CD14-positive monocyte (primary cell): ENCODE measurements at regions not wholly inside any gene's neighbourhood (a gene's known extent, or its start where the extent isn't known, plus 50 kb on each side); places are given as distances from the start of the nearest gene placed in this dataset.

ENCODE experiments used
- DNase-seq, 3 donors: peaks; one replicate each; pipeline ENCODE4 v3.0.0-alpha.2; 2011 to 2022
- H2AFZ ChIP-seq: 2 replicates; pipeline ENCODE4 v1.6.0; 2012; ENCODE audit warnings: mild to moderate bottlenecking, low read depth, low read length, inconsistent platforms; ENCODE audit not compliant: insufficient read depth, poor library complexity, severe bottlenecking
- H3K27ac ChIP-seq, 2 donors: 1 replicate in 1 of 2; 2 replicates in 1 of 2; pipeline ENCODE4 v1.5.1; 2012 to 2013; ENCODE audit warnings: low read length in 2 of 2, control low read depth in 1 of 2, inconsistent platforms in 1 of 2, low read depth in 1 of 2, mild to moderate bottlenecking in 1 of 2
- H3K27me3 ChIP-seq, 2 donors: one replicate each; pipeline versions ENCODE4 v1.6.0 to v1.6.1; 2011 to 2013; ENCODE audit warnings: low read length in 2 of 2; ENCODE audit not compliant: control insufficient read depth in 2 of 2, insufficient read depth in 2 of 2
- H3K36me3 ChIP-seq, 2 donors: replicated peaks in 1 of 2; 1 replicate in 1 of 2; 2 replicates in 1 of 2; pipeline versions ENCODE4 v1.5.1 to v1.6.1; 2012 to 2013; ENCODE audit warnings: low read length in 2 of 2, control low read depth in 1 of 2, inconsistent platforms in 1 of 2, mild to moderate bottlenecking in 1 of 2; ENCODE audit not compliant: insufficient read depth in 2 of 2, control insufficient read depth in 1 of 2
- H3K4me1 ChIP-seq, 2 donors: 1 replicate in 1 of 2; 2 replicates in 1 of 2; pipeline versions ENCODE4 v1.5.1 to v1.6.1; 2012 to 2013; ENCODE audit warnings: low read length in 2 of 2, control low read depth in 1 of 2, inconsistent platforms in 1 of 2, mild to moderate bottlenecking in 1 of 2, moderate library complexity in 1 of 2; ENCODE audit not compliant: insufficient read depth in 2 of 2, control insufficient read depth in 1 of 2
- H3K4me2 ChIP-seq: replicated peaks from 2 replicates; pipeline ENCODE3; 2012; ENCODE audit warnings: low read length, moderate library complexity, mild to moderate bottlenecking; ENCODE audit not compliant: poor library complexity, severe bottlenecking; ENCODE audit errors: extremely low read depth
- H3K4me3 ChIP-seq, 3 experiments: fragments of 200-600 bp in 1 of 3; sonication (generic) in 1 of 3; replicated peaks in 1 of 3; 1 replicate in 2 of 3; 2 replicates in 1 of 3; pipeline ENCODE4 v1.5.1; 2011 to 2013; ENCODE audit warnings: low read length in 3 of 3, mild to moderate bottlenecking in 3 of 3, control low read depth in 2 of 3, low read depth in 2 of 3, inconsistent platforms in 1 of 3, moderate library complexity in 1 of 3
- H3K79me2 ChIP-seq: 2 replicates; pipeline ENCODE4 v1.6.0; 2012; ENCODE audit warnings: mild to moderate bottlenecking, control low read depth, inconsistent platforms, low read length, moderate library complexity; ENCODE audit not compliant: insufficient read depth
- H3K9ac ChIP-seq: 2 replicates; pipeline ENCODE4 v1.6.0; 2017; ENCODE audit warnings: low read length, mild to moderate bottlenecking; ENCODE audit not compliant: insufficient read depth, poor library complexity, severe bottlenecking
- H3K9me3 ChIP-seq, 2 donors: replicated peaks in 1 of 2; 1 replicate in 1 of 2; 2 replicates in 1 of 2; pipeline versions ENCODE4 v1.5.1 to v1.6.1; 2012 to 2013; ENCODE audit warnings: low read length in 2 of 2, control low read depth in 1 of 2; ENCODE audit not compliant: control insufficient read depth in 1 of 2, insufficient read depth in 1 of 2
- H4K20me1 ChIP-seq: 2 replicates; pipeline ENCODE4 v1.6.0; 2012; ENCODE audit warnings: mild to moderate bottlenecking, low read length, control low read depth, moderate library complexity; ENCODE audit not compliant: insufficient read depth
- H3K27ac Mint-ChIP-seq, 7 donors: one replicate each; pipeline ENCODE4 v1.8.0; 2020; ENCODE audit warnings: mild to moderate bottlenecking in 7 of 7, mixed read lengths in 7 of 7, moderate library complexity in 6 of 7, inconsistent platforms in 2 of 7
- H3K27me3 Mint-ChIP-seq, 3 donors: one replicate each; pipeline ENCODE4 v1.8.0; 2021 to 2022; ENCODE audit warnings: low read depth in 3 of 3, mild to moderate bottlenecking in 3 of 3, mixed read lengths in 3 of 3, moderate library complexity in 3 of 3, inconsistent platforms in 1 of 3
- H3K36me3 Mint-ChIP-seq, 2 donors: one replicate each; pipeline ENCODE4 v1.8.0; 2020; ENCODE audit warnings: mixed read lengths in 2 of 2, inconsistent platforms in 1 of 2, mild to moderate bottlenecking in 1 of 2
- H3K4me1 Mint-ChIP-seq: one replicate; pipeline ENCODE4 v1.8.0; 2020; ENCODE audit warnings: mild to moderate bottlenecking, mixed read lengths
- H3K4me3 Mint-ChIP-seq, 2 donors: one replicate each; pipeline ENCODE4 v1.8.0; 2020; ENCODE audit warnings: mild to moderate bottlenecking in 2 of 2, mixed read lengths in 2 of 2, moderate library complexity in 1 of 2
- H3K9me3 Mint-ChIP-seq, 7 donors: one replicate each; pipeline ENCODE4 v1.8.0; 2020 to 2022; ENCODE audit warnings: mixed read lengths in 7 of 7, mild to moderate bottlenecking in 6 of 7, moderate library complexity in 6 of 7, inconsistent platforms in 2 of 7
- WGBS: methylation state at CpG from one replicate; pipeline ENCODE4 v1.1.5; 2013; ENCODE audit warnings: missing lambda C conversion rate; ENCODE audit not compliant: insufficient coverage; 5-methylcytosine and 5-hydroxymethylcytosine counted together
- intact Hi-C, 2 donors: fragments of 100-400 bp; cut with micrococcal nuclease; formaldehyde crosslinking; loops; one replicate each; pipeline versions ENCODE4 v1.15.0 to v1.15.1; 2023
- TF ChIP-seq, protein P1 (sequence below): fragments of 200-600 bp; IDR thresholded peaks from one replicate; pipeline ENCODE4 v1.8.0; 2022; ENCODE audit warnings: antibody characterized with exemption, mild to moderate bottlenecking

DNA sequence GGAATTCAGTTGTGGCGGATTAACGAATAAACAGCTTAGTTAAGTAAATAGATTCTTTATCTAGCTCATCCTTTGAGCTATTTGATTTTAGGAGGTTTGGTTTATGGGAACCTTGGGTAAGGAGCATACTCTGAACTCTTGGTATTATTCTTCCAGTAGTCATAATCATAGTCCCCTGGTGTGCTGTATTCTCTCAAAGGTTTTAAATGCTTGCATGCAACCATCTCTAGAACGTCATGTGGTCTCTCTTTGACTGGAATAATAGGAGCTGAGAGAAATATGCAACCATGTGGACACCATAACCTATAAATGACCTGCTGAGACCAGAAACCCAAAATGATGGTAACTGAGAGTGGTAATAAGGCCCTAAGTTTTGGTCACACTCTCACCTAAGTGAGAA is 951.6 kb upstream of the MIR17HG start:
- H3K27ac Mint-ChIP-seq, result no peak overlapping the region
- no peaks in the 10 kb centered on the region for H3K36me3 ChIP-seq
- H3K9me3 ChIP-seq, result peaks cover 3 to 4% of the 10 kb centered on the region in 2 donors
- TF ChIP-seq, protein P1, sequence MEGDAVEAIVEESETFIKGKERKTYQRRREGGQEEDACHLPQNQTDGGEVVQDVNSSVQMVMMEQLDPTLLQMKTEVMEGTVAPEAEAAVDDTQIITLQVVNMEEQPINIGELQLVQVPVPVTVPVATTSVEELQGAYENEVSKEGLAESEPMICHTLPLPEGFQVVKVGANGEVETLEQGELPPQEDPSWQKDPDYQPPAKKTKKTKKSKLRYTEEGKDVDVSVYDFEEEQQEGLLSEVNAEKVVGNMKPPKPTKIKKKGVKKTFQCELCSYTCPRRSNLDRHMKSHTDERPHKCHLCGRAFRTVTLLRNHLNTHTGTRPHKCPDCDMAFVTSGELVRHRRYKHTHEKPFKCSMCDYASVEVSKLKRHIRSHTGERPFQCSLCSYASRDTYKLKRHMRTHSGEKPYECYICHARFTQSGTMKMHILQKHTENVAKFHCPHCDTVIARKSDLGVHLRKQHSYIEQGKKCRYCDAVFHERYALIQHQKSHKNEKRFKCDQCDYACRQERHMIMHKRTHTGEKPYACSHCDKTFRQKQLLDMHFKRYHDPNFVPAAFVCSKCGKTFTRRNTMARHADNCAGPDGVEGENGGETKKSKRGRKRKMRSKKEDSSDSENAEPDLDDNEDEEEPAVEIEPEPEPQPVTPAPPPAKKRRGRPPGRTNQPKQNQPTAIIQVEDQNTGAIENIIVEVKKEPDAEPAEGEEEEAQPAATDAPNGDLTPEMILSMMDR, result no peak
- H2AFZ ChIP-seq, result no peak overlapping the region
- no peaks in the 10 kb centered on the region for H3K4me1 ChIP-seq
- H3K27me3 ChIP-seq, result no peaks in the 10 kb centered on the region
- no peaks in the 10 kb centered on the region for H3K36me3 Mint-ChIP-seq
- no peak overlapping the region for H3K27ac ChIP-seq
- WGBS, result no CpG with 5 or more reads among the region's 3 CpGs
- H3K4me2 ChIP-seq, result no peak overlapping the region
- no peaks in the 10 kb centered on the region for H3K4me1 Mint-ChIP-seq
- intact Hi-C loops, result no loop called here
- no peak overlapping the region for H3K4me3 ChIP-seq
- H4K20me1 ChIP-seq, result no peaks in the 10 kb centered on the region
- H3K27me3 Mint-ChIP-seq, result peaks cover 0 to 1% (median 0%) of the 10 kb centered on the region in 3 donors
- H3K9me3 Mint-ChIP-seq, result peaks cover 1 to 18% (median 5%) of the 10 kb centered on the region in 7 donors
- DNase-seq, result no peak
- no peak overlapping the region for H3K4me3 Mint-ChIP-seq
- H3K79me2 ChIP-seq, result no peaks in the 10 kb centered on the region
- no peak overlapping the region for H3K9ac ChIP-seq

- H4K20me1 ChIP-seq, result no peaks in the 10 kb centered on the region
- TF ChIP-seq, protein P1, result no peak
- DNase-seq, result no peak
- Mint-ChIP-seq H3K4me1 (no peaks in the 10 kb centered on the region), H3K9me3 (peaks cover 1 to 14% (median 7%) of the 10 kb centered on the region in 7 donors), H3K27ac (no peak overlapping the region), H3K4me3 (no peak overlapping the region), H3K36me3 (no peaks in the 10 kb centered on the region), H3K27me3 (no peaks in the 10 kb centered on the region)
- no peaks in the 10 kb centered on the region for H3K4me1 ChIP-seq
- intact Hi-C loops, result no loop called here
- H3K4me3 ChIP-seq, result no peak overlapping the region
- no peaks in the 10 kb centered on the region for H3K27me3 ChIP-seq
- no peak overlapping the region for H3K4me2 ChIP-seq
- no peak overlapping the region for H2AFZ ChIP-seq
- no peak overlapping the region for H3K9ac ChIP-seq
- no peaks in the 10 kb centered on the region for H3K79me2 ChIP-seq
- peaks cover 5 to 8% of the 10 kb centered on the region in 2 donors for H3K9me3 ChIP-seq
- no peak overlapping the region for H3K27ac ChIP-seq
- no peaks in the 10 kb centered on the region for H3K36me3 ChIP-seq
Observed at GRCh38 chr13:90396266-90396665, 951.2 kb upstream of the MIR17HG start.
